Right renal pelvis (tissue), 4 donors: ENCODE measurements at regions not wholly inside any gene's neighbourhood (a gene's known extent, or its start where the extent isn't known, plus 50 kb on each side); places are given as distances from the start of the nearest gene placed in this dataset.
"Not testable (repeated sequence)": the region's sequence is repeated elsewhere in the genome, so short reads cannot be mapped to it uniquely, and the experiment has no call there.

ENCODE experiments used
- DNase-seq, 4 donors: peaks; one replicate each; pipeline ENCODE4 v3.0.0-alpha.2; 2013; ENCODE audit warnings: low read depth in 4 of 4, low spot score in 3 of 4, missing footprints in 1 of 4

DNA sequence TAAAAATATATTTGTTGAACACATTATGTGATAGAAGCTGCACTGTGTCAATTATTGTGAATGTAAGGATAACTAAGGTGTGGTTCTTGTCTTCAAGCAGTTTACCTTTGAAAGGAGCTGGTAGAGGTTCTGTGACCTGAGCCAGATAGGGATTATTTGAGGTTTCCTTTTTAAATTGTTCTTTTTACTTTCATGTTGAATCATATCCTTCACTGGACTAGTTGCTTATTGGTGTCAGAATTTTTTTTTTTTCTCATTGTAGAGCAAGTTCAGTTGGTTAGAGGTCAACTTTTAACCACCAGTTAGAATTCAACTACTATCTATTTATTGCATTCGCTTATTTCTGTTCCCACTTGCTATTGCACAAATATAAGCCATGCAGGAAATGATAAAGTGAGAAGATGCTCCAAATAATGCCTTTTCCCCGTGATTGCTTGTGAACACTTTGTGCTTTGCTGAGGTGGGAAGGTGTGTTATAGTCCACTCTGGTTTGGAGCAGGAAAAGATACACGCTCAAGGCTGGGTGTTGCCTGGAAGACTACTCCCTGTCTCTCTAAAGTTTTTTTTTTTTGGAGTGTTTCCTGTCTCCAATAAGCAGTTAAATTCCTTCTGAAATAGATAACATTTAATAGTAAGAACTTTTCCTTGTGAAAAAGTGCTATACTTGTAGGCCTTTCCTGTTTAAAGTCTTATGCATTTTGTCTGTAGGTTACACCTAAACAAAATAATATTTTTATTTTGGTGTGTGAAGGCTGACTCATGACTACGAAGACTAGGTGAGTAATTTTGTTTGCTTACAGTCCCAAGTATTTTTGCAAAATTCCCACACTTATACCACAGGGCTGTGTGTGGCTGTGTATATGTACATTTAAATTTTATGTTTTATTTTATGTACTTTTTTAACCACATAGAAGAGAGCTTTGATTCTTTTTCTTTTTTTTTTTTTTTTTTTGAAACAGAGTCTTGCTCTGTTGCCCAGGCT, 83.8 kb upstream of the LCORL start:
- DNase-seq: no peak

- DNase-seq: no peak
These were observed 82.5 kb upstream of the LCORL start for GRCh38 chr4:18103876-18104605.

DNA sequence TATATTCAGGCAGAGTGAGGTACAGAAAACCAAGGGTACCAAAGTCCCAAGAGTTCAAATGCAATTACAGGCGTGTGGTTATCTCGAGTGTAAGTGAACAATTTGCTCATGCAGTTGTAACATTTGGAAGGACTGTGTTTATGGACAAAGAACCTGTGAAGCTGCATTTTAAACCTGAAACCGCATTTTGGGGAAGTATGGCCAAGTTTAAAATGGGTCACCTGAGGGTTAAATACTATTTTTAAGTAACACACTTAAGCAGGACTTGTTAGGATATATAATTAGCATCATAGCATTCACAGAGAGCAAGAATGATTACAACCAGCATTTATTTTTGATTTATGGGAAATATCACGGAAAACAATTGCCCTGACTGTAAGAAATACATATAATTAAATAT, 79.1 kb upstream of the LCORL start:
- DNase-seq: no peak

GRCh38 chr4:18090447-18090846, 68.9 kb upstream of the LCORL start:
- DNase-seq: not testable (repeated sequence)

DNA sequence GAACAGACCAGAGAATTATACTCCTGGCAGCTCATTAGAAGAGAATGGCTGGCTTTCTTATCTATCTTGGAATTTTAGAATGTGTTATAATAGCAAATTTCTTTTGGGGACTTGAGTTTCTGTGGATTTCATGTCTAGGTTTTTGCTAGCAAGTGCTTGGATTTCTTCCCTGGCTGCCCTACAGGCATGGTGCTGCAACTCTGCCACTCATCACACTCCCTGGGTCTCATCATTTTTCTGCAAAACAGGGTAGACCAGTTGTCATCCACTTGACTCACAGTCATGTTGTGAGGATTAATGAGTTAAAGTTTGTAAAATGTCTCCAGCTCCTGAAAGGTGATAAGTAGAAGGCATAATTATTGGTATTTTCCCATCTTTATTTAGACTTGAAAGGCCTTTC, 60.7 kb upstream of the LCORL start:
- no peak for DNase-seq

GRCh38 chr4:18081708-18082107, 60.2 kb upstream of the LCORL start:
- DNase-seq: no peak

DNA sequence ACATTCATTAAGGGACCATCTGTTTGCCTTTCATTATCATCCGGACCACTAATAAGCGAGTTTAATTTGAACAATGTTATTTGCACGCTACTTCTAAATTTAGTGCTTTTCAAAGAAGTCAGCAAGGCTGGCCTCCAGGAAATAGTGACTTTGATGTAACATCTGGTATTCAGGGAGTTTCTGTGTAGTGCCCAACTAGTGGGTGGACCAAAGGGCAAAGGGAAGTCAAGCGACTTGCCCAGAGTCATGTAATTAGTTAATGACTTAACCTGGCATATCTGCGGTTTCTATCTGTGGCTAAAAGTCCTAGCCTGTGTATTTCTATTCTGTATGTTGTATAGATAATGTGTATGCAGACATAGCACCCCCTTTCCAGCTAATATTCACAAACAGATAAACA, 56.3 kb upstream of the LCORL start:
- DNase-seq: no peak

DNA sequence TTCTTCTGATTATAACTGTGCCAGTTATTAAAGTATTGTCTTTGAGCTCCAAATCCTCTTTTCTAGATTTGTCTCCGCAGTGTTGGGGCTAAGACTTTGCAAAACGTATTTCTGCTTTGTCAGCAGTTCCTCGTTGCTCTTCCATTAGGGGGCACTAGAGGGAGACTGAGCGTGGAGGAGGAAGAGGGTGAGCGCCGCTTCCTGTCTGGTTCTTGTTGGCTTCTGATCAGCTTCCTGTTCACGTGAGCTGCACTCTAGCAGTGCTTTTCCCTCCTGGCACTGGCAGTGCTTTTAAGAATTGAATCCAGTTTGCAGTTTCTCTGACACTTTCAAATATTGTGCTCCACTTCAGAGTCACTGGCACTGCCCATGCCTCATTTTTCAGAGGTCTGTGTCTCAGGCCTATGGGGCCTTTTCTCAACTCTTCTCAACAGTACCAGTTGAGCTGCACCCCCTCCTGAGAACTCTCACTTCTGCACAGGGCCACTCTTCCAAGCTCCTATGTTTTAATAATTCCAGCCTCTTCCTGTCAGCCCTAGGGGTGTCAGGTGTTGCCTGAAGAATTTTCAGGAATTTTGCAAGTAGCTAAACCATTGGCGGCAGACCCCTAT, 54.4 kb upstream of the LCORL start:
- DNase-seq: no peak

GRCh38 chr4:18071894-18072293, 50.3 kb upstream of the LCORL start:
- no peak for DNase-seq
